Liver (tissue), 8 donors: ENCODE measurements at regions not wholly inside any gene's neighbourhood (a gene's known extent, or its start where the extent isn't known, plus 50 kb on each side); places are given as distances from the start of the nearest gene placed in this dataset.

Experiments
- DNase-seq: peaks from one replicate; pipeline ENCODE4 v3.0.0-alpha.2; 2017; ENCODE audit warnings: low spot score
- H3K27ac ChIP-seq, 2 donors: one replicate each; pipeline ENCODE4 v1.7.0; 2013; ENCODE audit warnings: inconsistent platforms in 2 of 2, low read length in 2 of 2, control low read depth in 1 of 2, low read depth in 1 of 2, mild to moderate bottlenecking in 1 of 2
- H3K27me3 ChIP-seq, 4 donors: one replicate each; pipeline versions ENCODE4 v1.6.1 to v1.7.0; 2013; ENCODE audit warnings: low read length in 3 of 4, inconsistent platforms in 1 of 4, mild to moderate bottlenecking in 1 of 4, moderate library complexity in 1 of 4; ENCODE audit not compliant: control insufficient read depth in 4 of 4, insufficient read depth in 4 of 4
- H3K36me3 ChIP-seq, 4 donors: one replicate each; pipeline versions ENCODE4 v1.6.1 to v1.7.0; 2013; ENCODE audit warnings: low read length in 3 of 4, mild to moderate bottlenecking in 3 of 4, low read depth in 1 of 4, moderate library complexity in 1 of 4; ENCODE audit not compliant: control insufficient read depth in 4 of 4, insufficient read depth in 3 of 4
- H3K4me1 ChIP-seq, 4 donors: one replicate each; pipeline versions ENCODE4 v1.6.1 to v1.7.0; 2013; ENCODE audit warnings: low read length in 3 of 4, mild to moderate bottlenecking in 3 of 4, moderate library complexity in 1 of 4; ENCODE audit not compliant: control insufficient read depth in 4 of 4, insufficient read depth in 4 of 4
- H3K4me3 ChIP-seq, 3 donors: one replicate each; pipeline versions ENCODE4 v1.6.1 to v1.7.0; 2013; ENCODE audit warnings: low read length in 3 of 3, control low read depth in 1 of 3, low read depth in 1 of 3, mild to moderate bottlenecking in 1 of 3
- H3K9ac ChIP-seq, 2 donors: one replicate each; pipeline ENCODE4 v1.7.0; 2013; ENCODE audit warnings: low read length in 2 of 2, mild to moderate bottlenecking in 2 of 2, moderate library complexity in 2 of 2, control low read depth in 1 of 2, low read depth in 1 of 2
- H3K9me3 ChIP-seq, 4 donors: one replicate each; pipeline versions ENCODE4 v1.6.1 to v1.7.0; 2013; ENCODE audit warnings: low read length in 3 of 4; ENCODE audit not compliant: control insufficient read depth in 4 of 4
- ATF3 ChIP-seq: IDR thresholded peaks from 2 replicates; pipeline ENCODE4 v1.6.1; 2016; ENCODE audit warnings: antibody characterized with exemption
- CTCF ChIP-seq: fragments of 150-350 bp; IDR thresholded peaks from 2 replicates; pipeline ENCODE4 v1.5.1; 2017; ENCODE audit warnings: improper control_type of control experiment, low read depth, low read length; ENCODE audit not compliant: missing input control
- EGR1 ChIP-seq, 2 donors: IDR thresholded peaks; 2 replicates each; pipeline ENCODE4 v1.6.1; 2016 to 2018; ENCODE audit warnings: antibody characterized with exemption in 2 of 2, low read depth in 2 of 2
- FOXA1 ChIP-seq: IDR thresholded peaks from 2 replicates; pipeline ENCODE4 v1.6.1; 2016; ENCODE audit warnings: antibody characterized with exemption
- FOXA2 ChIP-seq: IDR thresholded peaks from 2 replicates; pipeline ENCODE4 v1.6.1; 2016; ENCODE audit warnings: antibody characterized with exemption
- GABPA ChIP-seq, 2 donors: IDR thresholded peaks in 1 of 2; conservative IDR thresholded peaks in 1 of 2; 2 replicates each; pipeline ENCODE4 v1.6.1; 2016; ENCODE audit warnings: antibody characterized with exemption in 2 of 2, mild to moderate bottlenecking in 1 of 2, moderate library complexity in 1 of 2
- HNF4A ChIP-seq, 2 donors: conservative IDR thresholded peaks; 2 replicates each; pipeline ENCODE4 v1.6.1; 2016; ENCODE audit warnings: antibody characterized with exemption in 2 of 2, mild to moderate bottlenecking in 2 of 2
- HNF4G ChIP-seq: IDR thresholded peaks from 2 replicates; pipeline ENCODE4 v1.6.1; 2016; ENCODE audit warnings: antibody characterized with exemption
- JUND ChIP-seq, 2 donors: IDR thresholded peaks; 2 replicates each; pipeline ENCODE4 v1.6.1; 2016; ENCODE audit warnings: antibody characterized with exemption in 2 of 2
- NR2F2 ChIP-seq: IDR thresholded peaks from 2 replicates; pipeline ENCODE4 v1.6.1; 2016; ENCODE audit warnings: antibody characterized with exemption
- RAD21 ChIP-seq, 2 donors: IDR thresholded peaks; 2 replicates each; pipeline ENCODE4 v1.6.1; 2016; ENCODE audit warnings: antibody characterized with exemption in 2 of 2, mild to moderate bottlenecking in 2 of 2
- REST ChIP-seq: IDR thresholded peaks from 2 replicates; pipeline ENCODE4 v1.6.1; 2016; ENCODE audit warnings: antibody characterized with exemption, mild to moderate bottlenecking
- RXRA ChIP-seq, 2 donors: IDR thresholded peaks; 2 replicates each; pipeline ENCODE4 v1.6.1; 2017 to 2018; ENCODE audit warnings: antibody characterized with exemption in 2 of 2, mild to moderate bottlenecking in 1 of 2
- SP1 ChIP-seq: IDR thresholded peaks from 2 replicates; pipeline ENCODE4 v1.6.1; 2018; ENCODE audit warnings: antibody characterized with exemption, mild to moderate bottlenecking
- TAF1 ChIP-seq: conservative IDR thresholded peaks from 2 replicates; pipeline ENCODE4 v1.6.1; 2016; ENCODE audit warnings: antibody characterized with exemption, mild to moderate bottlenecking
- YY1 ChIP-seq: IDR thresholded peaks from 2 replicates; pipeline ENCODE4 v1.6.1; 2016; ENCODE audit warnings: antibody characterized with exemption, mild to moderate bottlenecking
- ZBTB33 ChIP-seq: IDR thresholded peaks from 2 replicates; pipeline ENCODE4 v1.6.1; 2016; ENCODE audit warnings: antibody characterized with exemption
- WGBS: extraction: QIAGEN DNeasy Blood & Tissue Kit; methylation state at CpG from one replicate; pipeline ENCODE4 v1.1.7; 2013; 5-methylcytosine and 5-hydroxymethylcytosine counted together
- donor health status: healthy.
- donor health status: healthy.
- donor health status: healthy.
- donor health status: healthy.
- donor health status: healthy.

- 46% methylated on average over 6 of the region's 6 CpGs for WGBS
- Histone ChIP-seq H3K9ac (no peak overlapping the region), H3K4me3 (no peak overlapping the region), H3K36me3 (no peaks in the 10 kb centered on the region), H3K27ac (no peak overlapping the region), H3K27me3 (no peaks in the 10 kb centered on the region), H3K9me3 (no peaks in the 10 kb centered on the region), H3K4me1 (peaks cover 3 to 13% (median 9%) of the 10 kb centered on the region in 4 donors)
- TF ChIP-seq EGR1 (IDR thresholded peaks at IDR 0.05; ENCODE audit: low read depth in 2 of 2) (no peak), TAF1 (no peak), JUND (IDR thresholded peaks at IDR 0.05) (no peak), FOXA2 (no peak), ATF3 (no peak), RXRA (IDR thresholded peaks at IDR 0.05) (no peak), FOXA1 (no peak), NR2F2 (no peak), SP1 (no peak), HNF4G (no peak), RAD21 (IDR thresholded peaks at IDR 0.05) (no peak)
- no peak for DNase-seq
Measured at GRCh38 chr10:131788386-131788785, 112.4 kb upstream of the PPP2R2D start.

- TF ChIP-seq TAF1: no peak
- no peak for TF ChIP-seq CTCF
- no peak for TF ChIP-seq REST
- TF ChIP-seq SP1: no peak
- TF ChIP-seq HNF4G: no peak
- TF ChIP-seq ATF3: no peak
- no peak for TF ChIP-seq RAD21 (IDR thresholded peaks at IDR 0.05)
- no peak for TF ChIP-seq FOXA2
- TF ChIP-seq JUND (IDR thresholded peaks at IDR 0.05): no peak
- TF ChIP-seq HNF4A (conservative IDR thresholded peaks at IDR 0.05): no peak
- no peak for TF ChIP-seq FOXA1
- TF ChIP-seq NR2F2: no peak
- no peak for TF ChIP-seq YY1
- TF ChIP-seq EGR1 (IDR thresholded peaks at IDR 0.05; ENCODE audit: low read depth in 2 of 2): no peak
- no peak for TF ChIP-seq RXRA (IDR thresholded peaks at IDR 0.05)
- no peak for TF ChIP-seq GABPA (IDR thresholded peaks at IDR 0.05 in 1 of 2, conservative IDR thresholded peaks at IDR 0.05 in 1 of 2)
- TF ChIP-seq ZBTB33: no peak
- Histone ChIP-seq H3K27me3 (no peaks in the 10 kb centered on the region), H3K4me1 (peaks cover 3 to 13% (median 9%) of the 10 kb centered on the region in 4 donors), H3K4me3 (no peak overlapping the region), H3K9ac (no peak overlapping the region), H3K27ac (no peak overlapping the region), H3K9me3 (no peaks in the 10 kb centered on the region), H3K36me3 (no peaks in the 10 kb centered on the region)
- no peak for DNase-seq
- 90% methylated on average over 7 of the region's 7 CpGs for WGBS
Measured at GRCh38 chr10:131789516-131789915, 111.3 kb upstream of the PPP2R2D start.
